ENCODE measurements at regions not wholly inside any gene's neighbourhood (a gene's known extent, or its start where the extent isn't known, plus 50 kb on each side); places are given as distances from the start of the nearest gene placed in this dataset.

DNA sequence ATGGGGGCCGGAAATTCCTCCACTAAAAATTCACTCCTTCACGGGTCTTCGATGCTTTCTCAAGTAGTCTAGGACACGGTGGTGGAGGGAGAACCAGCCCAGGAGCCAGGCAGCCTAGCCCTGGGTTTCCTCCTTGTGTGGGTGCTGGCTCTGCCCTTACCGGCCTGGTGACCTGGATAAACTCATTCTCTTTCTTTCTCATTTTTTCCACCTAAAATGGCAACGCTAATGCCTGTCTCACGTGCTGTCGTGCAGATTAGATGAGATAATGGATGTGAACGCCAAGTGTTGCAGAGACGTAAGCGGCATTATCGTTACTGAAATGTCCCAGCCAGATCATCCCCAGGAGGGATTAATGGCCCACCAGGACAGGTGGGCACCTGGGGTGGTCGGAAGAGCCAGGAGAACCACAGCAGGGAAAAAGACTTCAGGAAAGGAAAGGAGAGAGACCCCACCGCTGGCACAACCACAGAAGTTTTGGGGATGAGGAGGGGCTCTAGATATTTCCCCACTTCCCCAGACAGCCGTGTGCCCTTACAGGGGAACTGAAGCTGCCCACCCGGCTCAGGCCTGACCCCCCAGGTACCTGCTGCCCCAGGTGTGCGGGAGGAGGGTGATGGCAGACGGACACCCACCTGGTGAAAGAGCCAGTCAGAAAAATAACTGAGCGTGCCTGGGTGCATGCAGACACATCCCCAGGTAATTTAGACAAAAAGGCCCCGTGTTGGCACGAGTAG is 100.8 kb upstream of the ASAP2 start:
- DNase-seq (ENCODE audit: low read depth in 2 of 2), result no peak

DNA sequence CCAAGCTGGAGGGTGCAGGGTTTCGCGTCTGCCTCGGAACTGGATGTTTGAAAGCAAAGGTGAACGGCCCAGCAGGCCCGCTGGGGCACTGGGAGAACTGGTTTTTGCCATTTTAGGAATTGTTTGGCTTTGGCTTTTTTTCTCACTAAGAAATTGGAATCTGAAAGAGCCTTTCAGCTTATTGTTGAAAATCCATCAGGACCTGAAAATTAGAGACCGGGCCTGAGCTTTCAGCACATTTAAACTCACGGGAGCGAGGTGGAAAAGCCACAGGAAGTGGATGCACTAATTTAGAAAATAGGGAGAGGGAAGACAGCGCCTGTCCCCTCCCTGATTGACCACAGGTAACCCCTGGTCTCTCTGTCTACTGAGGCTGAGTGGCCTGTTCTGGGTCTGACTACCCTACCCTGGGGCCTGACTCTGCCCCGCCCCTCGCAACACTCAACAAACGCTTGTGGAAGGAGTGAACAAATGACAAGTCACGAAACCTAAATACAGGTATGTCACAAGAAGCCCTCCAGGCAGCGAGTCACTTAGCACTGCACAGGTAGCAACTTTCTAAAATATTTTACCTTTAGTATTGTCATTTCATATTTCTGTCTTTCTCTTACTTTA is 100.3 kb upstream of the MBOAT2 start:
- no peak for DNase-seq (ENCODE audit: low read depth in 2 of 2)

DNA sequence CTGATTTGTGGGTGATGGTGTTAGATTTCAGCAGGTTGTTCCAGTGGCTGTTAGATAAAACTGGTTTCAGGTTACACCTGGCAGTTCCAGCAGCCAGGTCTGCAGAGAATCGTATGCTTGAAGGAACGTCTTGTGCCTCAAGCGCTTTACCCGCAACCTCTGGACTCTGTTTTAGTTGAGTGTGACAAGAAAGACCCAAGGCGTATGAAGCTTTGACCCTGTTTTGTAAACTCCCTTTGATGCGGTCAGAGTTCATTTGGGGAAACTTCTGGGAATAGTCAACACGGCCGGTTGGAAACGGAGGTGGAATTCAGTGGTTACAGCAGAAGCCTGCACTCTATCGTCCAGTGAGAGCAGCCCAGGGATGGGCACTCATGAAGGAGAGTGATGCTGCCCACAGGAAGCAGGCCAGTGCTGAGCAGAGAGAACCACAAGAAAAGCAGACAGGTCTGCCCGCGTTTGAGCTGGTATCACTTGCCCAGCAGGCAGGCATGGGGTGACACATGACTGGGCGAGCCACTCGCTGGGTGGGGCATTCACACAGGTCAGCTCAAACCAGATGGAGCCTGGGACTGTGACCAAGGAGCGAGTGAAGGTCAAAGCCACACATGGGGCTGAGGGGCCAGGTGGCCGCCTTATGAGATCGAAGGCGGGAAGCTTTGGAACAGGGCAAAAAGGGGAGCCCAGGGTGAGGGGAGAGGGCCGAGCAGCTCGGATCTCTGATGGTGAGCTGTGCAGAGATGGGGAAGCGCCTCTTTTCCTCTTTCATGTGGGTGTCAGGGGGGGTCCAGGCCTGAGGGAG is 99.6 kb upstream of the MBOAT2 start:
- DNase-seq (ENCODE audit: low read depth in 2 of 2), result no peak

DNA sequence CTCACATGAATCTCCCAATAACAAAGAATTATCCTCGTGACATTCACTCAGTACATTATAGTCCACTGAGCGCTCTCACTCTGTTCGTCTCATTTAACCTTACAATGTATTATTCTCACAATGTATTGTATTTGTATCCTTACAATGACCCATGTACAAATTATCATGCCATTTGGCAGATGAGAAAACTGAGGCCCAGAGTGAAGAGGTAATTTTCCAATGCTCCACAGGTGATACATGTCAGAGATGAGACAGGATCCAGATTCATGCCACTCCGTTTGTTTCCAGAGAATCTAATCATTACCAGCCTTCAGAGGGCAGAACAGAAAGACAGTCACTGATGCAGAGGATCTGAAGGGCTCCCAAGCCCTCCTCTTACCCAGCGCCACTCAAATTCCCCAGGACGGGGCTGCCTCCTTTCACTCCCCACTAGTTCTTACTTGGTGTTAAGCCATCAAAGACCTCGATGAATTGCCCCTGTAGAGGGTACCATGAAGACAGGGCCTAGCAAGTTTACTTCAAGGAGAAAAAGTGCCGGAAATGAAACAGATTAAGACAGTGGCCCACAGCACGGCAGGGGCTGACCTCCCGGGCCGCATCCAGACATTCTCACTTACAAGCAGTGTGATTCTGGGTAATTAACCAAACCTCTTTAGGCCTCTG is 98.4 kb upstream of the MBOAT2 start:
- DNase-seq (ENCODE audit: low read depth in 2 of 2), result no peak

DNA sequence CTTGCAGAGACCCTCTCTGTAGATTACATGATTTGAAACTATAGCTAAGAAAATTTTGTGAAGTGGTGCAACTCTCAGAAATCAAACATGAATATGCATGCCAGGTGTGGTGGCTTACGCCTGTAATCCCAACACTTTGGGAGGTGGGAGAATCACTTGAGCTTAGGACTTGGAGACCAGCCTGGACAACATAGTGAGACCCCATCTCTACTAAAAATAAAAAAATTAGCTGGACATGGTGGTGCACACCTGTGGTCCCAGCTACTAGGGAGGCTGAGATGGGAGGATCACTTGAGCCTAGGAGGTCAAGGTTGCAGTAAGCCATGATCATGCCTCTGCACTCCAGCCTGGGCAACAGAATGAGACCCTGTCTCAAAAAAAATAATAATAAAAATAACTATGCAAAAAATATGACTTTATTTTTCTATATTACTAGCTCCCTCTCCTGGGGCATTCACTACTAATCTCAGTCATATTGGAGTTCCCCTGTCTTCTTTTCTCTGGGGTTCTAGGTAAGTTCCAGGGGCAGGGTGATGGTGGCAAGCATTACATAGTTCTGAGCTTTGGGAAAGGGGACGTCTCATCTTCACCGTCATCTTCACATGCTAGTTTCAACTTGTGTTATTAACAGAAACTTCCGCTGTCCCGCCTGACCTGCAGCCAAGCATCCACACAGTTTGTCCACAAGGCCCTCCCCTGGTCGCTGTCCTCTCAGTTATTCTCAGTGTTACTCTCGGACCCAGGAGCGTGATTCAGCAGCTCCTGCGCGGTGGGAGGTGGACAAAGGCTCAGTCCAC is 96.8 kb upstream of the MBOAT2 start:
- DNase-seq (ENCODE audit: low read depth in 2 of 2), result no peak

DNA sequence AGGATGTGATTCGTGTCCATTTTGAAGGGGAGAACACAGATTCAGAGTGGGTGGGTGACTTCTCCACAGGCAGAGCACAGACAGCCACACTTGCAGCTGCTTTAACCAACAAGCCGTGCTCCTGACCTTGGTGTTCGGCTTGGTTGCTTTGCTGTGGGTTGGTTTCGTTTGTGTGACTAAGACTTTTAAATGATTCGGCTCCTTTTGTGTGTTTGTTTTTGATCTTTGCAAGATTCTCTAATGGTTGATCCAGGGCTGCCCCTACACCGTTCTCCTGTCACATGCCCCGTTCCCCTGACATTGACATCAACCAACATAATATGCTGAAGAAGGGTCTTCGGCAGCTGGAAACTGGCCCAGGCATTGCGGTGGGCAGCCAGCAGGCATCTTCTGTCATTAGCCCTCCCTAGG is 95.9 kb upstream of the MBOAT2 start:
- peak; percentile 6 to 11 for DNase-seq (ENCODE audit: low read depth in 2 of 2)

DNA sequence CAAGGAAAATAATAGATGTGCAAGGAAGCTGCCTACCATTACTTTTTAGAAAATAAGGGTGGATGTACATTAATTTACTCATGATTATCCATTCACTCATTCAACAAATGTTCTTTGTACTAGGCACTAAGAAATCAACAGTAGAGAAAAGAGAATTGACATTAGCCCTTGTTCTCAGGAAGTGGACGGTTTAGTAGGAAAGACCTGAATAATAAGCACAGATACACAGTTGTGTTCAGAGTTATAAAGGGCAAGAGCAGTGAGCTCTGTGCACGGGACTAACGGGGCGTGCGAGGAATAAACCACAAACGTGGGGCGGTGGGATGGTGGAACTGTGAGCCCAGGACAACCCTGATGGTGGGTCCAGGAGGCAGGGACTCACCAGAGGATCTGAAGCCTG is 94.4 kb upstream of the MBOAT2 start:
- no peak for DNase-seq (ENCODE audit: low read depth in 2 of 2)

DNA sequence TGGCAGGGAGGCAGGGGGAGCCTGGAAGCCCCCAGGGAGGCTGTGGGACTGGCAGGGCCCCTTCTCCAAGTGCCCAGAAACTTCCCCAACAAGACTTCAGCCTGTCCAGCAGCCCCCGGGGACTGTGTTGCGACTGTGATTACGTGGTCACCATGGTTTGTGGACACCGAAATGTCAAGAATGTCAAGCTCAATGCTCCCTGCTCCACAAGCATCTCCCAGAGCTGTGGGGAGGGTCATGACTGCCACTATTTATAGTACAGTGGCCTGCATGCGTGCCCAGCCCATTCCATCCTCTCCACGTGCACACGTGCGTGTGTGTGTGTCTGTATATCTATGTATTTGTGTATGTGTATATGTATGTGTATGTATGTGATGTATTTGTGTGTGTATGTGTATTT is 93.8 kb upstream of the MBOAT2 start:
- no peak for DNase-seq (ENCODE audit: low read depth in 2 of 2)

DNA sequence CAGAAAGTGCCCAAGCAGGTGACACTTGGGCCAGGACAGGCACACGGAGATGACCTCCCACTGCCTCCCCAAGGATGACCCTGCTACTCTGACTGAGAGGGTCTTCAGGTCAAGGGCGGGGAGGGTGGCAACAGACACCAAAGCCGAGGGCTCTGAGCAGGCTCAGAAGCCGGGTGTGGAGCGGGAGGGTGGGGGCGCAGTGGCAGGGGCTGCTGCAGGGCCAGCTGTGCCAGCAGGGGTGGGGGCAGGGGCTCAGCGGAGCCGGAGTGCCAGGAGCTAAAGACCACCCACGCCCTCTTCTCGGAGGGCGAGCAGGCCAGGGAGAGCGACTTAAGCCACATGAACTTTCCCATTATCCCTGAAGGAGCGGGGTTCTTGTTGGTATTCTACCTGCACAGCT is 93.3 kb upstream of the MBOAT2 start:
- no peak for DNase-seq (ENCODE audit: low read depth in 2 of 2)

DNA sequence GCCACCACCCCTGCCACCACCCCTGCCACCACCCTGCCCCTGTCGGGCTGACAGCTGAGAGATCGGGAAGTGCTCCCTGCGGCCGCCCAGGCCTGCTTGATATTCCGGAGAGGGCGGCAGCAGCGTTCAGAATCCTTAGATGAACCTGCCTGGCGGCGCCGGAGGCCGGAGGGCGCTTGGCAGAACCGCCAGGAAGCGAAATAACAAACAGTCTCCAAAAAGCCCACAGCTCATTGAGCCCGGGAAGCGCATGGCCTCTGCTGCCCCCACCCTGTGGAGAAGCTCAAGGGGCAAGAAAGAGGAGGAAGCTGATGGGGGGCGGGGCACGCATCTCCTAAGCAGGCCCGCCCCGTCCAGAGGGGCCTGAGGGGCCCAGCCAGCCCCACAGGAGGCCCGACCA is 92.2 kb upstream of the MBOAT2 start:
- DNase-seq (ENCODE audit: low read depth in 2 of 2), result no peak

DNA sequence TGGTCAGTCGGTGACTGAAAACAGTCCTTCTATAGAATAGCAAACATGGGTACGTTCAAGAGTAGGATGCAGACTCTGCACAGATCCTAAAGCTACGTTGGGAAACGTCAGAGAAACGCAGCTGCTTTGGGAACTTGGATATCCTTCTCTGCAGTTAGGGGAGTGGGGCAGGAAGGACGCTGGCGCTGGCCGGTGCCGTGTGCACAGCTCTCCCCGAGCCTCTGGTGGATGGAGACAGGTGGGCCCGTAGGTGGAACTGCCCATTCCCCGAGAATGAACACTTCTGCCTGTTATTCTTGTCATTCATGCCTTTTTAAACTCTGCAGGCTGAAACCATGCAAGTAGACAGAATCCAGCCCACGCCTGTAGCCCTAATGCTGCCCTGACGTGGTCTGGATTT is 91.7 kb upstream of the MBOAT2 start:
- no peak for DNase-seq (ENCODE audit: low read depth in 2 of 2)

DNA sequence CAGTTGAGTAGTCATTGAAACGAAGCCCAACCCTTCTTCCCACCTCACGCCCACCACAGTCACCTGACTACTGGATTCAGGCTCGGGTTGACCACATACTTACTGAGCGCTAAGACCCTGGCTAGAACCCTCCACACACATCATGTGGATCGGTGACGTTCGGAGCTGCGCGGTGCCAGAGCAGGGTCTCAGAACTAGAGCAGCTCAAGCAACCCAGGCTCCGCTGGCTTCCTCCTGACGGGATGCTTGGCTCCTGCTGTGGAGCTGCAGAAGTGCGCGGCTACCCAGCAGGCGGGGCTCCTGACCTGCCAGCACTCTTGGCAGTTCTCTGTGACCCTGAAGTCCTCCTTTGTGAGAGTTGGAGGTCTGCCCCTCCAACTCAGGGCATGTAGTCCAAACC is 90.6 kb upstream of the MBOAT2 start:
- DNase-seq (ENCODE audit: low read depth in 2 of 2), result no peak

DNA sequence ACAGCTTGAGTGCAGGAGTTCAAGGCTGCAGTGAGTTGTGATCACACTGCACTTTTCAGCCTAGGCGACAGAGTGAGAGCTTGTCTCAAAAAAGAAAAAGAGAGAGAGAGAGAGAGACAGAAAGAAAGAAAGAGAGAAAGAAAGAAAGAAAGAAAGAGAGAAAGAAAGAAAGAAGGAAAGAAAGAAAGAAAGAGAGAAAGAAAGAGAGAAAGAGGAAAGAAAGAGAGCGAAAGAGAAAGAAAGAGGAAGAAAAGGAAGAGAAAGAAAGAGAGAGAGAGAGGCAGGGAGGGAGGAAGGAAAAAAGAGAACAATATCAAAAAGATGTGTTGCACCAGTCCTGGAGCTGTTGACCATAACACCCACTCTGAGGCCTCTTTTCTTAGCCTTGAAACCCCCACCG is 89.8 kb upstream of the MBOAT2 start:
- DNase-seq (ENCODE audit: low read depth in 2 of 2), result no peak

DNA sequence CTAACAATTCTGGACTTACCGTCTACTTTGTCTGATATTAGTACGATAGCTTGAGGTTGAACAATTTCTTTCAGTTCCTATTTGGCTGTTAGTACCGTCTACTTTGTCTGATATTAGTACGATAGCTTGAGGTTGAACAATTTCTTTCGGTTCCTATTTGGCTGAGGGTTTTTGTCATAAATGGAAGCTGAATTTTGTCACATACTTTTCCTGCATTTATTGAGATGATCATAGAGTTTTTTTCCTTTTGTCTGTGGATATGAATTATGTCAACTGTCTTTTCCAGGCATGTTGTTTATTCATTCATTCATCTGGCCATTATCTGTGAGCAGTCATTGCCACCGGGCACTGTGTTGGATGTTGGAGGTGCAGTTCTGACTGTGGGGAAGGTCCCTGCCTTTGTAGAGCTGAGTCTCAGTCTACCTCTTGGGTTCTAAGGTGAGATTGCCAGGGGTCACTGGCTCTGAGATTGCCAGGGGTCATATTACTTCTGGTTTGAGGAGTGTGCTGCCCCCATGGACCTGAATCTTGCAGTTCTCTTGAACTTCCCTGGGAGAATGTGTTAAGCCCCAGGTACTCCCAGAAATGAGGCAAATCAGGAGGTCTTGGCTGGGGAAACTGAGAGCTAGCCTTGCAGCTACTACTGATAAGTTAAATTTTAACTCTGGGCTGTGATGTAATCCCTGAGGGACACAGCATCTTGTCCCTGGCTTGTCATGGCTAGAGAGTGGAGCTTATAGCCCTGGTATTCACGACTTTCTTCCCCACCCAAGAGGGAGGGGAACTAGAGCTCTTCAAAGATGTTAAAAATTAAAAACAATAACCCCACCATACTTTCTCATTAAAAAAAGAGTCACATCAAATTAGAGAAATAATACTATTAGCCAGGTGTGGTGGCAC is 89.1 kb upstream of the MBOAT2 start:
- no peak for DNase-seq (ENCODE audit: low read depth in 2 of 2)

DNA sequence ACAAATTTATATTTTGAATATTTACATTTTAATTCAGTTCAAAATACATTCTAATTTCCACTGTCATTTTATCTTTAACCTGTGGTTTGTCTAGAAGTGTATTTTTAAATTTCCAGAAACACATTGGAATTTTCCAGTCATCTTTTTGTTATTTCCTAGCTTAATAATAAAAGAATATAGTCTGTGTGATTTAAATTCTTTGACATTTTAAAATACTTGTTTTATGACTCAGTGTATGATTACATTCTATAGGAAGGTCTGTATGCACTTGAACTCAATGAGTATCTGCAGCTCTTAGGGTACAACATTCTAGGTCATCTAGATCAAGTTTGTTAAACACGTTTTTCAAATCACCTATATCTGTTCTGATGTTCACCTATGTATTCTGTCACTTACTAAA is 88.3 kb upstream of the MBOAT2 start:
- no peak for DNase-seq (ENCODE audit: low read depth in 2 of 2)

DNA sequence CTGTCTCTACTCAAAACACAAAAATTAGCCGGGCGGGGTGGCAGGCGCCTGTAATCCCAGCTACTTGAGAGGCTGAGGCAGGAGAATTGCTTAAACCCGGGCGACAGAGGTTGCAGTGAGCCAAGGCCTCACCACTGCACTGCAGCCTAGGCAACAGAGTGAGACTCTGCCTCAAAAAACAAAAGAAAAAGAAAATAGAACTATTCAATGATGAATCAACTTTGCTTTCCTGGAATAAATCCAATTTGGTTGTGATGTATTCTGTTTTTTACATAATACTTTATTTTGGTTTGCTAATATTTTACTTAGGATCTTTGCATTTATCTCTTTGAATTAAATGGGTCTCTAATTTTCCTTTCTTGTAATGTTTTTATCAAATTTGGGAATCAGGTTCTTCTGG is 86.3 kb upstream of the MBOAT2 start:
- no peak for DNase-seq (ENCODE audit: low read depth in 2 of 2)

DNA sequence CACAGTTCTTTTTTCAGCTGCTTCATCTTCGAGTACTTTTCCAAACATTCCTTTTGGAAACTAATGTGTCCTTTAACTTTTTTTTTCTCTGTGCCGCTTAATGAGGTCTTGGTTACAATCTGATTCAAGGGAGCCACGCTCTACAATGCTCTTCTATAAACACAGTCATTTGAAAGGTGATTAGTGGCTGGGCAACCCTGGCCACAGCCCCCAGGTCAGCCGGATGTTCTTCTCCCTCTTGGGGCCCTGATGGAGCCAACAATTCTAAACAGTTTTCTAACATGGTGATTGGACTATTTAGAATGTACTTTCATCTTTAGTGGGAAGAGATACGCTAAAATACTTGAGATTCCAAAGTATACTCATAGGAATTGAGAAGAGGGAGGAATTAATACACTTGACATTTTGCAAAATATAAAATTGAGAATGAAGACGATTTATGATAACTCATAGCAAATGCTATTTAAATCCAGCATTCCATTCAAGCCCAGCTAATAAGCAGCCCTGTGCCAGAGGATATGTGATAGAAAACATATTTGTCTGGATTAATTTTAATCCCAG is 83.7 kb upstream of the MBOAT2 start:
- no peak for DNase-seq (ENCODE audit: low read depth in 2 of 2)

DNA sequence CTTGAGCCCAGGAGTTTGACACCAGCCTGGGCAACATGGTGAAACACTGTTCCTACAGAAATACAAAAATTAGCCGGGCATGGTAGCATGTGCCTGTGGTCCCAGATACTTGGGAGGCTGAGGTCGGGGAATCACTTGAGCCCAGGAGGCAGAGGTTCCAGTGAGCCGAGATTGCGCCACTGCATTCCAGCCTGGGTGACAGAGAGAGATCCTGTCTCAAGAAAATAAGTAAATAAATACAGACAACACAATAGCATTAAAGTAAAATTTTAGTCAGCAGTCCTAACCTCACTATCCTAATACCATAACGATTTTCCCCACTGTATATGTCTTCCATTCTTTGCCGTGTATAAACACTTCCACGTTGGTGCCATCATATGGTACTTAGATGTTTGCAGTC is 83.0 kb upstream of the MBOAT2 start:
- DNase-seq (ENCODE audit: low read depth in 2 of 2), result no peak

DNA sequence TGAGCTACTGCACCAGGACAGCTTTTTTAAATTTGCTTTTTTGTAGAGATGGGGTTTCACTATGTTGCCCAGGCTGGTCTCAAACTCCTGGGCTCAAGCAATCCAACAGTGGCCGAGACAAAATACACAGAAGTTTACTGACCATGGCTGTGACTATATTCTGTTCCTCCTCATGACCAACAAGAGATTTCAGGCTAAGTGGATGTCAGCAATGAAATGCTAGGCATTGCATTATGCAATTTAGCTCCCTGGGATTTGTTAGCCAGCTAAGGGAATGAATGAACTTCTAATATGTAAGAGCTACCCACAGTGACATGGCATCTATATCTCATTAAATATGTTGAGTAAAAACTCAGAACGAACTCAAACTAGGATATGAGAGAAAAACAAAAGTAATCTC is 81.9 kb upstream of the MBOAT2 start:
- DNase-seq (ENCODE audit: low read depth in 2 of 2), result no peak

DNA sequence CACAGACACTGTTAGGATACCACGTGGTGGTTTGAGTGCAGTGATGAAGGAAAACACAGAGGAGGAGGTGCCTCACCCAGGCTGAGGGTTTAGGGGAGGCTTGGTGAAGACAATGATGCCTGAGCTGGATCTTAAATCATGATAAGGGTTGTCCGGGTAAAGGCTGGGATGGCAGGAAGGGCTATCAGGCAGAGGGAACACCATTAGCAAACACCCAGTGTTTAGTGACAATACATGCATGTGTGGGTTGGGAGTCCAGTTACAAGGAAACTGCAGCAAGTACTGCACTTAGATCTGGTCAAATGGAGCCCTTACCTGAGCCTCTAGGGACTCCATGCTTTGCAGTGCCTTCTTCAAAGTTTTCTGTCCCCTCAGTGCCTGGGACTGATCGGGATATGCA is 79.8 kb upstream of the MBOAT2 start:
- DNase-seq (ENCODE audit: low read depth in 2 of 2), result no peak
